Gastrocnemius medialis (tissue), 4 donors: ENCODE measurements at regions not wholly inside any gene's neighbourhood (a gene's known extent, or its start where the extent isn't known, plus 50 kb on each side); places are given as distances from the start of the nearest gene placed in this dataset.
"Not testable (repeated sequence)": the region's sequence is repeated elsewhere in the genome, so short reads cannot be mapped to it uniquely, and the experiment has no call there.

Source experiments
- POLR2A ChIP-seq, 2 donors: fragments of 450-650 bp; IDR thresholded peaks; one replicate each; pipeline ENCODE4 v1.6.1; 2017; ENCODE audit warnings: antibody characterized with exemption in 2 of 2, mild to moderate bottlenecking in 2 of 2, moderate library complexity in 2 of 2
- TF ChIP-seq, protein P1 (sequence below), 5 experiments: fragments of 450-650 bp in 3 of 5; fragments of 200-600 bp in 2 of 5; sonication (generic) in 2 of 5; IDR thresholded peaks in 4 of 5; conservative IDR thresholded peaks in 1 of 5; 1 replicate in 4 of 5; 2 replicates in 1 of 5; pipeline ENCODE4 v1.5.1; 2016 to 2019; ENCODE audit warnings: antibody characterized with exemption in 5 of 5, mild to moderate bottlenecking in 3 of 5, moderate library complexity in 3 of 5

DNA sequence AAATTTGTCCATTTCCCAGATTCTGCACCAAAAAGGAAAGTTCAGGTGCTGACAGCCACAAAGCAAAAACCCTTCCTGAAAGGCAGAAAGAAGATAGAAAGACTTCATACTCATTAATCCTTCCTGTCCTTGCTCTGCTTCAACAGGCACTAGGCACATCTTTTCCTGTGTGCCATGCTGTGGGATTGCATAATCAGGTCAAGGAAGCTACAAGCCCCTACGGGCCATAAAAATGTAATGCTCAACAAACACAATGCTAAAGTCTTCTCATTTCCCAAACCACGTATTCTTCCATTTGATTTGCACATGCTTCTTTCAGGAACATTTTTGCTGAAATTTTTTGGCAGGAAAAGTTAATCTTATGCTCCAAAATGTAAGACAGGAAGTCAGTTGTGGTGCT lies 710.9 kb upstream of the ZP4 start:
- TF ChIP-seq, protein P1, sequence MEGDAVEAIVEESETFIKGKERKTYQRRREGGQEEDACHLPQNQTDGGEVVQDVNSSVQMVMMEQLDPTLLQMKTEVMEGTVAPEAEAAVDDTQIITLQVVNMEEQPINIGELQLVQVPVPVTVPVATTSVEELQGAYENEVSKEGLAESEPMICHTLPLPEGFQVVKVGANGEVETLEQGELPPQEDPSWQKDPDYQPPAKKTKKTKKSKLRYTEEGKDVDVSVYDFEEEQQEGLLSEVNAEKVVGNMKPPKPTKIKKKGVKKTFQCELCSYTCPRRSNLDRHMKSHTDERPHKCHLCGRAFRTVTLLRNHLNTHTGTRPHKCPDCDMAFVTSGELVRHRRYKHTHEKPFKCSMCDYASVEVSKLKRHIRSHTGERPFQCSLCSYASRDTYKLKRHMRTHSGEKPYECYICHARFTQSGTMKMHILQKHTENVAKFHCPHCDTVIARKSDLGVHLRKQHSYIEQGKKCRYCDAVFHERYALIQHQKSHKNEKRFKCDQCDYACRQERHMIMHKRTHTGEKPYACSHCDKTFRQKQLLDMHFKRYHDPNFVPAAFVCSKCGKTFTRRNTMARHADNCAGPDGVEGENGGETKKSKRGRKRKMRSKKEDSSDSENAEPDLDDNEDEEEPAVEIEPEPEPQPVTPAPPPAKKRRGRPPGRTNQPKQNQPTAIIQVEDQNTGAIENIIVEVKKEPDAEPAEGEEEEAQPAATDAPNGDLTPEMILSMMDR (IDR thresholded peaks at IDR 0.05 in 4 of 5, conservative IDR thresholded peaks at IDR 0.05 in 1 of 5) = not testable (repeated sequence)
- not testable (repeated sequence) for TF ChIP-seq POLR2A (IDR thresholded peaks at IDR 0.05)
